EL (cell line): ENCODE measurements at regions not wholly inside any gene's neighbourhood (a gene's known extent, or its start where the extent isn't known, plus 50 kb on each side); places are given as distances from the start of the nearest gene placed in this dataset.
"Not testable (repeated sequence)": the region's sequence is repeated elsewhere in the genome, so short reads cannot be mapped to it uniquely, and the experiment has no call there.

Source experiments
- DNase-seq: peaks from one replicate; pipeline ENCODE4 v3.0.0-alpha.2; 2016

DNA sequence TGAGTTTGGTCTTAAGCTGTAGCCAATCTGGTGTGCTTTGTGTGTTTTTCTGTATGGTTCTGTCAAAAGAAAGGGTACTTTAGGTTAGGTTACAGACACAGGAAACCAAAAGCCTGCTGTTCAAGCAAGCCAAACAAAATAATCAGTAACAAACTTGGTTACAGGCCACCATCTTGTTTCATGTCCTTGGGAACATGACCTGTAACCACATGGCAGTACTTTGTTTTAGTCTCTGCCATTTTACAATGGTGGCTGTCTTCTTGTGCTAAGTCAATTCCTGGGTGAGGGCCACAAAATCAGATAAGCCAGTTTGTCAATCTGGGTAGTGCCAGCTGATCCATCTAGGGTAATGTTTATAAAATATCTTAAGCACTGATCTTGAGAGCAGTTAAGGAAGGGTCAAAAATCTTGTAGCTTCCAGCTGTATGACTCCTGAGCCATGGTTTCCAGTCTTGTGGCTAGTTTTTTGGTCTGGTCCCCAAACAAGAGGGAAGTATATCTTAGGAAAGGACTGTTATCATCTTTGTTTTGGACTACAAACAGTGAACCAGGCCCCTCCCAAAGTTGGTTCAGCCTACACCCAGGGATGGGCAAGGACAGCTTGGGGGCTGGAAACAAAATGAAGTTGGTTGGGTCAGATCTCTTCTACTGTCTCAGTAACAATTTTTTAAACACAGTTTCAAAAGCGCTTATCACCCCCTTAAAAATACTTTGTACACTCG, 90.0 kb downstream of the IGLL5 start:
- no peak for DNase-seq

DNA sequence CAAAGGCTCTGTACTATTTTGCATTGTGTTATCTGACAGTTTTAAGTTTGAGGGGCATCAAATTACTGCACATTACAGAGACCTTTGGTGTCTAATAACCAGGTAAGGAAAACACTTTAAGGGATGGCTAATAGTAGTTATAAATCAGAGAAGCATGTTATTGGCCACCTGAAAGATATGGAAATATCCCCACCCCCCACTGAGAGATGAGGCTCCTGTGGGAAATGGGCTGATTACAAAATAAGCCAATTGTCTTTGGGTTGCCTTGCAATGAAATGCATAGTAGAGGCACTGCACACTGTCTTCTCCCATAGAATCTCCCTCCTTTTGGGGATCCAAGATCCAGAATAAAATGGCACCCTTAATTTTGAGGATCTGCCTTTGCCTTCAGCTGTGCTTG, 91.0 kb downstream of the IGLL5 start:
- no peak for DNase-seq

DNA sequence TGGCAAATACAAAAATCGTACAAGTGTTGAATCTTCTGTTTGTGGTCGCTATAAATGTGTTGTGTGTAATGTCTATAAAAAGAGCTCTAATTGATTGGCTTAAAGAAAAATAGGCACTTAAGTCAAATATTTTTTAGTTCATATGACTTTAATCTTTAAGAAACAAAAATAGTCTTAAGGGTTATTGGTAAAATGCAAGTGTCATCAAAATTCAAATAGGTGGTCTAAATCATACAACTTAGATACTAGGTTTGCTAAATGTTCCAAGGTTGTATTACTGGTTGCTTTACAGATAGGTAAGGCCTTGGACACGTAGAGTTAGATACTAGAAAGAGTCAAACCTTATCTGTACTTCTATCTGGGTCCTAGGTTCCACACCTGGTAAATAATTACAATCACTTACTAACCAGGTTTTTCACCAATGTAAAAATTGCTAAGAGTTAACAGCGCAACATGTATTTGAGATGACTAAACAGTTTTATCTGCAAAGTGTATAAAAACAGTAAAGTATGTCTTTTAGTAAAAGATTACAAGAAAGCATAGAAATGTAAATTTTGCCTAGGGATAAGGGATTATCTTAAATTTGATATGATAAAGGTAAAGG, 91.1 kb upstream of the GNAZ start:
- DNase-seq = no peak

DNA sequence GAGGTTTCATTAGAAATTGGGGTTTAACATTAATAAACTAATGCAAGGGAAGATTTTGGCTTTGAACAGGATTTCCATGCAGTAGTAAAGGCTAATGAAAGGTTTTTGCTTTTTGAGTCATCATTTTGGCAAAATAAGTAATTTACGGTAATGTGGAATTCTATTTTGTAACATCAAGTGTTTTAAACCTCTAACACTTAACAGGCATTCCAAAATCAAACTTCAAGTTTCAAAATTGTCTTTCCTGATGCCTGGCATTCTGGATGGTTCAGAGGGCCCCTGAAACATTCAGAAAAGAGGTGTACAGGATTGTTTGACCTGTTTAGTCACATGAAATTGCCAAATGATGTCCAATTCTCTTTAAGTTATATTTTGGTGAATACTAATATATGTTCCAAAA, 90.4 kb upstream of the GNAZ start:
- no peak for DNase-seq

DNA sequence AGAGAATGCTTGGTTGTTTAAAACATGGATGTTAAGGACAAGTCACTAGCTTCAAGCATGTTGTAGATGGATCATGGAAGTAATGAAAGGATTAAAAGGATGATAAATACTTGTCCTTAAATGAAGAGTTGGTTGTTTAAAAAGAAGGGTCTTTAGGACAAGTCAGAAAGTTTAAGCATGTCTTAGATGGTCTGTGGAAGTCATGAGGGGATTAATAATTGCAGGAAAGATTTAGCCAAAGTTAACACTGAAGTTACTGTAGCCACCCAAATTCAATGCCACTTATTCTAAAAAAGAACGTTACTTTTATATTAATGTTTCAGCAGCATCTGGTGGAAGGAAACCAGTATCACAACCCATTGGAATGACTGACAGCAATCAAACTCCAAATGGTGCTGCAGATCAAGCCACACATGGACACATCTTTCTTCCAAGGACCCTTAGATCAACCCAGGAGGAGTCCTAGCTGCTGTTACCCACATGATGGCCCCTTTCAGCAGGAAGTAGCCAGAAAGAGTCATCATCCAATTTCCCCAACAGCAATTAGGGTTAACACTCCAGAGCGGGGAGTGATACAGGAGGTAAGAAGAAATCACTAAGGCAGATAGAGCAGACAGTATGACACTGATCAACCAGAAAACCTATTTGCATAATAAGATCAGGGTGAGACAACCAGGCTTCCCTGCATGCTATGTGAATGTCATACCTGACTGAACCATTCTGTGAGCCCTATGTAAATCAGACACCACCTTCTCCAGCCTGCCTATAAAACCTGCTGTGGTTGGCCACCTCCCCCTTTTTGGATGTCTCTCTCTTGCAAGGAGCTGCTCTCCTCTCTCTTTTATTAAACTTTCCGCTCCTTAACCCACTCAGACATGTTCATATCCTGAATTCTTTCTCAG, 88.4 kb upstream of the GNAZ start:
- no peak for DNase-seq

DNA sequence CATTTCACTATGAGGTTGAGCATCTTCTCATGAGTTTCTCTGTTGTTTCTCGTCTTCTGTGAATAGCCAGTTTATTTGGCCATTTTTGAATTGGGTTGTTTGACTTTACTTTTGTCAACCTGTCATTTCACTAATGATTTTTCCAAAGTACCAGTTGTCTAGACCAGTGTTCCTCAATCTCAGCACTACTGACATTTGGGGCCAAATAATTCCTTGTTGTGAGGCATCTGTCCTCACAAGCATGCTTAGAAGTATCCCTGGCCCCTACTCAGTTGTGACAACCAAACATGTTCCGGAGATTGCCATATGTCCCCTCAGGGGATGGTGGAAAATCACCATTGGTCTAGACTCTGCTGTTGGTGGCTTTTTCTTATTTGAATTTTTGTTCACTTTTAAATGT, 87.7 kb upstream of the GNAZ start:
- no peak for DNase-seq

DNA sequence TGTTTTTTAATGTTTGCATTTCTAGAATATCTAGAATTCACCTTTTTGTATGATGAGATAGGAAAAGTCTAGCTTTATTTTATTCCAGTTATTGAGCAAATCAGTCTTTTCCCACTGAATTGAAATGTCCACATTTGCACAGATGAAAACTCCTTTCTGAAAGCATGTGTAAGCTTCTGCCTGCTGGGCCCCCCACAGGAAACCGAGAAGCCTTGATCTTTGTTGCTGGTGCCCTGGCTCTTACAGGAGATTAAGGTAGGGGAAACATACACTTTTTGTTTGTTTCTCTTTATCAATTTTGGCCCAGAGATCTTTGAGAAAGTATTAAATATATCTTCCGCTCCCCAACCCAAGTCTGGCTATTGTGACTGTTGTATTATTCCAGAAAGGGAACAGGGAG, 87.2 kb upstream of the GNAZ start:
- no peak for DNase-seq

DNA sequence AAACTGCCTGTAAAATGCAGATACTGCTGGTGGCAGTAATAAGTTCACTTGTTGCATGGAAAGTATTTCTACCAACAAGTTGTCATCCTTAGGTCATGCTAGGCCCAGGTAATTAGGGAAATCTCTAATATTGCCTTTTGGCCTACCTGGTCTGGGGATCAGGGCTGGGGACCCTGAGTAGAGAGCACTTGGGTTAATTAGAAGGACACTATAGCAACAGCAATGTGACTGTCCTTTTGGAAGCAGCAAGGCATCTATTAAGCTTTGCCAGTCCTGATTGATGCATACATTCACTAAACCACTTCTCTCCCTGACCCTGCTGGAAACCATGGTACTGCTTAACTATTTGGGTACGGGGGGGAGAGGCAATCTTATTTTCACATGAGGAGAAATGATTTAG, 86.5 kb upstream of the GNAZ start:
- DNase-seq = no peak

DNA sequence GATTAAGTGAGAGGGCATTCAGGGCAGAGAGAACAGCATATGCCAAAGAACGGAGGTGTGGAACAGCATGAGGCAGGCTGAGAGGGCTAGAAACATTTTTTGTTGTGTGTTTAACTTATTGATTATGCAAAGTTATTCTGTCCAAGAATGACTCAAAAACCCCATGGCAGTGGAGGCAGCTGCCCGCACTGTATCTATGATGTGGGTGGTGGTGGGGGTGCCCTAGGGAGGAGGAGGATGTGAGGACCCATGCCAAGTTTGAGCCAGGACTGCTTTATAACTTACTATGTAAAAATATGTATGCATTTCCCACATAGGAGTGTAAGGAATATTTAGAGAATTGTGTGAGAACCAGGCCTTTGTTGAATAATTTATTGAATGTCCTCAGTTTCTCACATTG, 85.4 kb upstream of the GNAZ start:
- DNase-seq = no peak

DNA sequence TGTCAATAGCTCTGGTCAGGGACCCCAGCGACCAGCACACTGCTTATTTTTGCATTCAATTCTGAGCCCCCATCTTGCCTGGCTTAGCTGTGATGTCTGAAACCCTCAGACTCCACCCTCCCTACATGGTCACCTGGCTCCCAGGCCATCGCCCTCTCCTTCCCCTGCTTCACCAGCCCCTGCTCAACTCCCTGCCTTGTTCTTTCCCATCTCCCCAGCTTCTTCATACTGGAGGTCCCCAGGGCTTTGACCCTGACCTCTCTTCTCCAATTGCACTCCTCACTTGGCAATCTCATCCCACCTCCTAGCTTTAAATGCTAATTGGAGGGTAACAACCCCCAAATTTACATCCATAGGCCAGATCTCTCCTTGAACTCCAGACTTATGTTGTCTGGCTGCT, 84.3 kb upstream of the GNAZ start:
- DNase-seq = no peak

DNA sequence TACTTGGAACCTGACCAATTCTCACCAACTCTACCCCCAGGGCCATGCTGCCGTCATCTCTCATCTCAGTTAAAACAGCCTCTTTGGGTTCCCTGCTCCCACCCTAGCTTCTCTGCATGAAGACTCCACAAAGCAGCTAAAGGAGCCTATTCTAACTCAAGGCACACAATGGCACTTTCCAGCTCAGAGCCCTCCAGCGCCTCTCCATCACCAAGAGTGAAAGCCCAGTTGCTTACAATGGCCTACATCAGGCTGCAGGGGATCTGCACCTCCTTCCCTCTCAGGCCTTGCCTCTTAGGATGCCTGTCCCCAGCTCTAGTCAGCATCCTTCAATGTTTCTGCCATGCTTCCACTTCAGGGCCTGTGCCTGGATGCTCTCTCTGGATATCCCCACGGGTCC, 83.7 kb upstream of the GNAZ start:
- DNase-seq = no peak

DNA sequence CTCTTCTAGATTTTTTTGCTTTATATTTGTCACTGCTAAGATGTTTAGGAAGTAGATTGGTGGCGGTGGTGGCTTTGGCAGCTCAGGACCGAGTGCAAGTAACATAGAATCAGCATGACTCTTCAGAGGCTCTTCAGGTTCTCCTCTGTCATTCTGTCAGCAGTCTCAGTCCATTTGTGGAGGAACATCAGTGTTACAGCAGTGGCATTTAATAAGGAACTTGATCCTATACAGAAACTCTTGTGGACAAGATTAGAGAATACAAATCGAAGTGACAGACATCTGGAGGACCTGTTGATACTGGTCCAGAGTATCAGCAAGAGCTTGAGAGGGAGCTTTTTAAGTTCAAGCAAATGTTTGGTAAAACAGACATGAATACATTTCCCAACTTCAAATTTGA, 82.2 kb upstream of the GNAZ start:
- no peak for DNase-seq

DNA sequence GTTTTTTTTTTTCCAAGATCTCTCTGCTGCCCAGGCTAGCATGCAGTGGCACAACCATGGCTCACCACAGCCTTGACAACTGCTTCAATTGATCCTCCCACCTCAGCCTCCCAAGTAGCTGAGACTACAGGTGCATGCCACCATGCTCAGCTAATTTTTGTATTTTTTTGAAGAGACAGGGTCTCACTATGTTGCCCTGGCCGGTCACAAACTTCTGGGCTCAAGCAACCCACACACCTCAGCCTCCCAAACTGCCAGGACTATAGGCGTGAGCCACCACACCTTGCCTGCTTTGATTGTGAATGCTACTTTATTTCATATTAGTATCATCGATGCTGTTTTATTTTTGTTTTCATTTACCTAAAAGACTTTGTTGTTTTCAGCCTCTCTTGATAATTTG, 81.5 kb upstream of the GNAZ start:
- no peak for DNase-seq

DNA sequence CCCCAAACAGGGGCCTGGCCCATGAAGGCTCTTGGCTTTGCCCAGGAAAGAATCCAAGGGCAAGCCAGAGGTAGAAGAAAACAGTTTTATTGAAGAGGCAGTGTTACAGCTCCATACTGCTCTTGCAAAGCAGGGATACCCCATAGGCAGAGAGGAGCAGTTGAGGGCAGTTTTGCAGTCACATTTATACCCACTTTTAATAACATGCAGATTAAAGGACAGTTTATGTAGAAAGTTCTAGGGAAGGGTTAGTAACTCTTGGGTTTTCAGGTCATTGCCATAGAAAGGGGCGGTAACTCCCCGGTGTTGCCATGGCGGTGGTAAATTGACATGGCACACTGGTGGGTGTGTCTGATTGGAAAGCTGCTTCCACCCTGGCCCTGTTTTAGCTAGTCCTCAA, 80.5 kb upstream of the GNAZ start:
- no peak for DNase-seq

DNA sequence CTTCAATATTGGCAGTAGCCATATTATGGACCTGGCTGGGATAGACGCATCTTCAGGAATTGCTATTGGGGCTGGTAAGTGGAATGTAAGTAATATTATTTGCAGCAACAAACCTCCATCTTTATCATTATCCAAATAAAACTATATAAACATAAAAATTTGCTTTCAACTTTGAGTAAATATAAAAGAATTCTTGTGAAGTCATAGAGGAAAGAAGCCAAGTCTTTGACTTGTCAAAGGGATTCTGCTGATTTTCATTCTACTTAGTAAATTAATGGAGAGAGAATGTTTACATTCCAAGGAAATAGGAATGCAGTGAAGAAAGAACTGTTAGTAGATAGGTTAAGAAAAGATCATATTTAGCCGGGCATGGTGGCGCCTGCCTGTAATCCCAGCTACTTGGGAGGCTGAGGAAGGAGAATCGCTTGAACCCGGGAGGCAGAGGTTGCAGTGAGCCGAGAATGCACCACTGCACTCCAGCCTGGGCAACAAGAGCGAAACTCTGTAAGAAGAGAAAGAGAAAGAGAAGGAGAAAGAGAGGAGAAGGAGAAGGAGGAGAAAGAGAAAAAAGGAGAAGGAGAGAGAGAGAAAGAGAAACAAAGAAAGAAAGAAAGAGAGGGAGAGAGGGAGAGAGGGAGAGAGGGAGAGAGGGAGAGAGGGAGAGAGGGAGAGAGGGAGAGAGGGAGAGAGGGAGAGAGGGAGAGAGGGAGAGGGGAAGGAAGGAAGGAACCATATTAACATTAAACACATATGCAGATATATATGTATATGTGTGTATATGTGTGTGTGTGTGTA, 79.4 kb upstream of the GNAZ start:
- DNase-seq = not testable (repeated sequence)

DNA sequence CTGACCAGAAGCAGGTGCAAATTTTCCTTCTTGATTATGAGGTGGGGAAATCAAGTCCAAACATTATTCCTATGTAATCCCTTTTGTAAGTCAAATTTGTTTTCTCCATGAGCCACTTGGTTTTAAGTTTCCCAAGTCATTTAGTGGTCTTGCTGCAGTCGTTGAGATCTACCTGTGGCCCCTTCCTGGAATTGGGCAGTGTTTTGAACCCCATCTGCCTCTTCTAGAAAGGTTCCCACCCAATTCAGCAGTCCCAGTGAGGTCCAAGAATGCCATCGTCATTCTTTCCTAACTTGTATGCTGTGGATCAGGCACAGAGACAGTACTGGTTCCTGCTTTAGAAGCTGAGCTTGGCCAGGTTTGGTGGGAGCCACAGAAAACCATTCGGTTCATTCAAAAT, 77.8 kb upstream of the GNAZ start:
- no peak for DNase-seq

DNA sequence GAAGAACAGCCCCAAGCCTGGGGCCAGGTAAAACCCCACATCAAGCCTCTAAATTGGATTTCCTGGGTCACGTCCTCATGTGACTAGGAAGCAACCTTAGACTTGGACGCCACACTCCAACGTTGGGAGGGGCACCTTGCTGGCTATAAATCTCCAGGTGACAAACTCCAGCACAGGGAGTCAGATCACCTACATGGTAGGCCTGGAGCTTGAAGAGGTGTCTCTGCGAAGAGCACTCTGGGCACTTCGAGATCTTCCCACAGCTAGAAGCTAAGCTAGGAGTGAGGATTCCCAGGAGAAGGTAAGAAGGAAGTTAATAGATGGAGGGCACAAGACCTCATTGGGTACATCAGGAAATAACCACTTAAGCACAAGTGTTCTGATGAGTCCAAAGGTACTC, 77.1 kb upstream of the GNAZ start:
- no peak for DNase-seq

DNA sequence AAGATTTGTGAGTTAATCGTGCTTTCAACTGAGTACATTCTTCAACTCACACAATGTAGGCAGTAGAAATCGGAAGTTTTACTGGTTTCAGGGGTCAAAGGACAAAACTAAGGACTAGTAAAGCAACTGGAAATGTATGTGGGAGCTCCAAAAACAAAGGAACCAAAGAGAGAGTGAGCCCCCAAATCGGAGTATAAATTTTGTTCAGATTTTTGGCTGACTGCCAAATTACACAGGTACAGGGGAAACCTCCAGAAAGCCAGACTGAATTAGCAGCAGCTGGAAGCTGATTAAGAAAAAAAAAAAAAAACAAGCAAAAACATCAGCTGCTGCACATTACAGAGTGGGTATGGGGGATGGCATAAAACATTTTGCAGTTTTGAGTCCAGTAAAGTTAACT, 75.2 kb upstream of the GNAZ start:
- no peak for DNase-seq

DNA sequence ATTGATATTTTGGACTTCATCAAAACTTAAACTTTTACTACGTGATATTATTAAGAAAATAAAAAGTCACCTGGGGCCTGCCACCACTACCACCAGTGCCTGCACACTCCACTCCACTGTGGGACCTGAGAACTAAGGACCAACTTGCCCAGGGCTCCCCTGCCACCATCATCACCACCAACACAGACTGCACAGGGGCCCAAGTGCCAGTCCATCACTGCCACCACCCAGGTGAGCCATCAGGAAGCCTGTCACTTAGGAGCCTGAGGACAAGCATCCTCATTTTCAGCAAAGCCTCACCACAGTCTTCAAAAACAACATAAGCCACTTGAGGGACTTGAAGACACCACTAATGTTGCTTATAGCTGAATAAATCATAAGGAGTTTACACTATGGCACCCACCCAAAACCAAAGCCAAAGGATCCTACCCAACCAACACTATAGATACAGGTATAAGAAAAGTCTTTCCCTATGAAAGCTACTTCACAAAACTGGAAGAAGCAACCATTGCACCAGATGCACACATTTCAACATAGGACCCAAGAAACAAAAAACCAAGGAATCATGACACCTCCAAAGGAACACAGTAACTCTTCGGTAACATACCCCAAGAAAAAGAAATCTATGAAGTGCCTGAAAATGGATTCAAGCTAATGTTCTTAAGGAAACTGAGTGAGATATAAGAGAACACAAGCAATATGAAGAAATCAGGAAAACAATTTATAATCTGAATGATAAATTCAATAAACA, 73.6 kb upstream of the GNAZ start:
- DNase-seq = no peak

DNA sequence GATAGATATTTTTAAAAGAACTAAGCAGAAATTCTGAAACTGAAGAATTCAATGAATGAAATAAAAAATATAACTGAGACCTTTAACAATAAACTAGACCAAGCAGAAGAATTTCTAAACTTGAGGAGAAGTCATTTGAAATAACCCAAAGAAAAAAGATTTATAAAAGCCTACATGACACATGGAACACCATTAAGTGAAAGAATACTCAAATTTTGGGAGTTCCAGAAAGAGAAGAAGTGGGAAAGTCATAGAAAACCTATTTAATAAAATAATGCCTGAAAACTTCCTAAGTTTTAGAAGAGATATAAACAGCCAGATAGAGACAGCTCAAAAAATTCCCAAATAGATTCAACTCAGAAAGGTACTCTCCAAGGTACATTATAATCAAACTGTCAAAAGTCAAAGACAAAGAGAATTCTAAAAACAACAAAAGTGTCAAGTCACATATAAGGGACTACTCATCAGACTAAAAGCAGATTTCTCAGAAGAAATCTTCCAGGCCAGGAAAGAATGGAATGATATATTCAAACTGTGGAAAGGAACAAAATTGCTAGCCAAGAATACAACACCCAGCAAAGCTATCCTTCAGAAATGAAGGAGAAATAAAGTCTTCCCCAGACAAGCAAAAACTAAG, 72.9 kb upstream of the GNAZ start:
- DNase-seq = no peak

DNA sequence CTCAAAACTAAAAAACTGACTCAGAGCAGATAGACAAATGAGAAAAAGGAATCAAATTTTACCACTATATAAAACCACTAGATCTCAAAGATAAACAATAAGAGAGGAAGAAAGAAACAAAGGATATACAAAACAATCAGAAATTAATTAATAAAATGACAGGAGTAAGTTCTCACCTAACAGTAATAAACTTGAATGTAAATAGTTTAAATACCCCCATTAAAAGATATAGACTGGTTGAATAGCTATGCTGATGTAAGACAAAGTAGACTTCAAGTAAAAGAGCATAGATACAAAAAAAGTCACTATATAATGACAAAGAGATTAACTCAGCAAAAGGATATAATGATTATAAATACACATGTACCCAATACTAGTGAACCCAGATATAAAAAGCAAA, 72.3 kb upstream of the GNAZ start:
- DNase-seq = no peak

DNA sequence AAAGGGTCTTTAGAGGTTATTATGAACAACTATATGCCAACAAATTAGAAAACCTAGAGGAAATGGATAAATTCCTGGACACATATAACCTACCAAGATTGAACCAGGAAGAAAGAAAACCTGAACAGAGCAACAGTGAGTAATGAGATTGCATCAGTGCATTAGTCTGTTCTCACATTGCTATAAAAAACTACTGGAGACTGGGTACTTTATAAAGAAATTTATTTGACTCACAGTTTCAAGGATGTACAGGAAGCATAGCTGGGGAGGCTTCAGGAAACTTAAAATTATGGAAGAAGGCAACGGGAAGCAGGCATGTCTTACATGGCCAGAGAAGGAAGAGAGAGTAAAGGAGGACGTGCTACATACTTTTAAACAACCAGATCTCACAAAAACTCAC, 70.8 kb upstream of the GNAZ start:
- DNase-seq = no peak
